ENCODE measurements at regions not wholly inside any gene's neighbourhood (a gene's known extent, or its start where the extent isn't known, plus 50 kb on each side); places are given as distances from the start of the nearest gene placed in this dataset.

DNA sequence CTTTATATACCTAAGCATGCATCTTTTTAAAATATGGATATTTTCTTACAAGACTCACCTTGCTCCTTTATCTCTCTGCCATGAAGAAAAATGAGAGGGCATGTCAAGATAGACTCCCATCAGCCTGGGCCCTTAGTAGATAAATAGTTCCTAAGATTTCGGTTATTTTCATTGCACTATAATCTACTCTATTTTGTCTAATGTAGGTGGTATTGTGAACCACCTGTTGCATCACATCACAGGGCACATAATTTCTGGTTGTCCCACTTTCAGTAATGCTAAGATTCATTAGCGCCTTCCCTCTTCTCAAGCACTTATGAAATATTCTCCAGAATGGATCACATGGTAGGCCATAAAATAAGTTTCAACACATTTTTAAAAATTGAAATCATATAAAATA lies 202.5 kb upstream of the ADRA1B start:
- DNase-seq: no peak

DNA sequence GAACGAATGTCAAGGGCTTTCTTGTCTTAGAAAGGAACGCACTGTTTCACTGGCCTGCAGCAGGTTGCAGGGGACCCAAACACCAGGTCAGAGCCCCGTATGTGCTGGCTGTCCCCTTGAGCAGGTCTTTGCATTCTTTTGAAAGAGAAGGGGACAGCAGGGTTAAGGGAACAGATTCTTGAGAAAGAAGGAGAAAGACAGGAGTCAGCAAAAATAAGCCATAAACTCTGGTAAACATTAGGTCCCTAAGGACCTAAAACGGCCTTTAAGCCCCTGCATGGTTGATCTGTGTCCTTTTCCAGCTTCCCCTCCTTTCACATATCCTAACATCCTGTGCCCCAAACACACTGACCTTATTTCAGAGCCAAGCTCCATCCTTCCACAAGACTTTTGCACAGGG lies 190.8 kb upstream of the ADRA1B start:
- no peak for DNase-seq

DNA sequence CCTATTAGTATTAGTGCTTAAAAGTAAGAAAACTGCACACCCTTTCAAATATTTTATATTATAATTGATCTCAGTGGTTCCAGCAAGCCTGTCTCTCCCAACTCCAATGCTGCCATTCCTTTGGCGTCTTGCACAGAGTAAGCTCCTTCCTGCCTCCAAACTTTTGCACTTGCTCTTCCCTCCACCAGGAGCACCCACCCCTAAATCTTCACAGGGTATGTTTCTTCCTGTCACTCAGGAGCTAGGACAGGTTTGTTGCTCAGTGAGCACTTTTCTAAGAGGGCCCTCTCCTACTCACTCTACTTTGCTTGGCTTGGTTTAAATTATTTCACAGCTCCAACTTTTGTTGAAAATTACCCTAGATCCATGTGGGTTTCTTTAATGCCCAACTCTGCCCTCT lies 189.1 kb upstream of the ADRA1B start:
- DNase-seq: no peak

DNA sequence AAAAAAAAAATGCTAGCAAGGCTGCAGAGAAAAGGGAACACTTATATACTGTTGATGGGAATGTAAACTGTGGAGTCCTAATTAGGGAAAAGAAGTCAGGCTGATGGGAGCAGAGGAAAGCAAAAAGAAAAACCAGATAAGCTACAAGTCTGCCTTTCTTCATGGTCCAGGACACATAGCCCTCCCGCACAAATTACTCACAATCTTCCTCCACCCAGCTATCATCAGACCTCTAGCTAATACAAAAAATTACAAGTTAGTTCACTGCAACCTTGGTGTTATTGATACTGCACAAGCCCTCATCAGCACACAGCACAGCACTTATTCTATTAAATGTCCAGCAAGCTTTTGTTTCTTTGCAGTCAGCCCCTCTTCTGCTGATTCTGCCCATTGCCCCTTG lies 186.0 kb upstream of the ADRA1B start:
- no peak for DNase-seq

DNA sequence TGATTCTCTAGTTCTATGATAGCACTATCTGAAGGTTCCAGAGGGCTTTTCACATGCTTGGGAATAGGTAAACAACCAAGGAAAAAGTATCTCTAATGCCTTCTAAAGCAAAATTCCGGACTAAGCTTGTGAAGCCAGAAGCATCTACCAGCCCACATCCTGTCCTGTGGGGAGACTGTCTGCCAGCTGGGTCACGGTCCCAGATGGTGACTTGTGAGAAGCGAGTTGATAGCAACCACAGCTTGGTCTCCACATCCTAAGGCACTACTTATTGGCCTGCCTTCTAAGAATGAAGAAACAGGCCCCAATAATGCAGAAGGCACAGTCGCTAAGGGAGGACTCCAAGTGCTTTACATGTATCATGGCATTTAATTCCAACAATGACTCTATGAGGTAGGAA lies 184.1 kb upstream of the ADRA1B start:
- DNase-seq: no peak

DNA sequence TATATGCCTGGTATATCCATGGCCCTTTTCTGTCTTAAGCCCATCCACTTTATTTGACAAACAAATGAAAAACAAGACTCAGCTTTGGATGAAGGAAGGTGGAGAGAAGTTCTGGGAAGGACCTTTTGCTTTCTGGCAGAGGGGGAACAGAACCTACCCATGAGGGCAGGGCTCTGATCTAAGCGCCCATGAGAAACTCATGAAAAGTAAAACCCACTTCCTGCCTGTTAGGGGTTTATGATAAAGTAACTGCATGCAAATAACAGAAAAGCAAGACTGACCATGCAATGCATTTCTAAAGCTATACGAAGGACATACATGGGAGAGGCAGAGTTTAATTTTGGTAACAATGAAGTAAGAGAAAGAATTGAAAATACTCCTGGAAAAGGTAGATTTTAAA lies 181.9 kb upstream of the ADRA1B start:
- DNase-seq: no peak

DNA sequence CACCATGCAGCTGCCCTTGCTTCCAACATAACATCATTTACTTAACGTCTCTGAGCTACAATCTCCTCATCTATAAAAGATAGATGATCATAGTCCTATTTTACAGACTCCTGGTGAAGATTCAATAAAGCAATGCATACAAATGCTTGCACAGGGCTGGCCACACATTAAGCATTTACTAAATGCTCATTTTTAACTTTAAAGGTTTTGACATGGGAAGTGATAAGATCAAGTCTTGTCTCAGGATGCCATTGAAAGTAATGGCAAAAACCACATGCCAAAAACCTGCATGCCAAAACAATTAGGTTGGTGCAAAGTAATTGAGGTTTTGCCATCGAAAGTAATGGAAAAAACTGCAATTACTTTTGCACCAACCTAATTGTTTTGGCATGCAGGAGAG lies 181.2 kb upstream of the ADRA1B start:
- no peak for DNase-seq

DNA sequence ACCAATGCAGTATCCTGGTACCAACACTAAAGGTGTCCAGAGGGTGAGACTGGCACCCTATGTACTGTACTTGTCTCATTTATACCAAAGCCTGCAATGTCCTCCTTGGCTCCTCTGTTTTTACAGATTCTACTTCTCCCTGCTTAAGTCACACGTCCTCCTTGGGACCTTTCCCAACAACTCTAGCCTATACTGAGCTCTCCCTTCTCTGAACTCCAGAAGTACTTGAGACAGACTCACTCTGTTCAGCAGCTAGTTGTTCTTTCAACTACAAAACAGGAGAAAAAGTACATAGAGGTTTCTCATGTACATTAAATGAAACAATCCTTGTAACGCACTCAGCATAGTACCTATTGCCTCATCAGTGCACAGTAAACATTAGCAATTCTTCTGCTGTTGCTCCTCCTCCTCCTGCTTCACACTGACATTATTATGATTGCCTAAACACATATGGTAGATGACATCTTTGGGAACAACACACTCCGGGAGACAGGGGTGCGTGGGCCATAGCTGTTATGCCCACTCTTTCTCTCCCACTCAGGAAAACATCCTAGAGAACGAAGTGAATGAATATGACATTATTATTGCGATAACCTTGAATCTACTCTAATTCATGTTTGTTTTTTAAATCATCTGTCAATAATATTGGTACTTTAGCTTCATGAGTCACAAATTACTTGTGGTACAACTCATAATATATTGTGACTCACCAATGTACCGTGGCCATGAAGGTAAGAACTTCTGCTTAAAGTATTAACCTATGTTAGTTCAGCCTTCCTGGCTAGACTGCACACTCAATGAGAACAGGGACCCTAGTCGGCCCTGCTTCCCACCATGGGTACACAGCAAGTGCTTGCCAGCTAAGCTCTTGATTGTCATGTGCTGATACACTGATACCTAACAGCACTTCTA lies 180.3 kb upstream of the ADRA1B start:
- no peak for DNase-seq

DNA sequence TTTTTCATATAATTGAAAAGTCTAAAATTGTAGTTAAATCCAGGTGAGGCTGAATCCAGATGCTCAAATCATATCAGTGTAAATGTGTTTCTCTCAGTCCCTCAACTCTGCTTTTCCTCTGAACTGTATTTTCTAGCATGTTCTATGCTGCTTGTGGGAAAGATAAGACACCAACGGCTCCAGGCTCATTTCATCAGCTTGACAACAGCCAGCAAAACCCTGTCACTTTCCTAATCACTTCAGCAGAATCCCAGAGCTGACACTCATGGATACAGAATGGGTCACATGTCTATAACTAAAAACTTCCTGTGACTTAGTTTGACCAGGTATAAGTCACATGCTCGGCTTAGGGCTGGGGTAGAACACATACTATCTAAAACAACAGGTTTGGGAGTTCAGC lies 179.4 kb upstream of the ADRA1B start:
- no peak for DNase-seq

DNA sequence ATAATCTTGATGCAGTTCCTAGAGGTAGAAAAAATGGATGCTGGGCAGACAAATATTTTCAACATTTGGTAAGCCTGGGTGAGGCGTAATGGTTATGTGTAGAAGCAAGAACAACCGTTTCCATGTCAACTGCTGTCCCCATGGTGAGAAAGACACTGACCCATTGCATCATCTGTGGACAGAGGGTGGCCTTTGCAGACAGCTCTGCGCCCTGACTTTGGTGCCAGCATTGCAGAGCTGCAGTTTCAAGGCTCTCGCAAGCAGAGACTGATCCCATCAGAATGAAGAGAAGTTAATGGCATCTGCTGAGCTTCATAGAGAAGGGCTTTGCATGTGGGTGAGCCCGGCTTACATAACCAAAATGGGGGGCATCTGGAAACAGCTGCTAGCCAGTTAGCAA lies 179.0 kb upstream of the ADRA1B start:
- no peak for DNase-seq

DNA sequence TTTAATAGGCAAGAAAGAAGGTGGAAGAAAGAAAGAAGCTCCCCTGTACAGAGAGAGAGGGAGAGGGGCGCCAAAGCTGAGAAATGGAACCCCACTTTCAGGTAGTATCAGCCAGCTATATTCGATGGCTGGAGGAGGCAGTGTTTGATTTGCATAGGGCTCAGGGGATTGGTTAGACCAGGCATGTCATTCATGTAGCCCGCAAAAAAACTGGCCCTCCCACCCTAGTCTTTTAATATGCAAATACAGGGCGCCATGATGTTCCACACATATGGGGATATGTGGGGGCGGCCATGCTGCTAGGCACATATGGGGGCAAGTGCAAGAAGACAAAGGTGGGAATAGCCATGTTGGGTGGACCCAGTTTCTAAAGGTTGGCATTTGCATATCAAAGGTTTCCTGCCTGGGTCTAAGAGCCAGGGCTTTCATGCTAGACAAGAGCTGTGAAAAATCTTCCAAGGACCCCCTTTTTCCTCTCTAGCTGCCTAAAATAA lies 174.4 kb upstream of the ADRA1B start:
- DNase-seq: no peak

DNA sequence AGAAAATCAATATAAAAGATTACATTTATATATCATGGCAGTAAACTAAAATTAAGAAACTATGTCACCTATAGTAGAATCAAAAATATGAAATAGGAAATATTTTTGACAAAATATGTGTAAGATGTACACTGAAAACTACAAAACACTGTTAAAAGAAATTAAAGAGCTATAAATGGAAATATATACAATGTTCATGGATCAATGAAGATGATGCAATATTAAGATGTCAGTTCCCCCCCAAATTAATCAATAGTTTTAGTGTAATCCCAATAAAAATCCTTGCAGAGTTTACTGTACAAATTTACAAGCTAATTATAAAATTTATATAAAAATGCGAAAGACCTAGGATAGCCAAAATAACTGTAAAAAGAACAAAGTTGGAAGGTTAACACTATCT lies 173.0 kb upstream of the ADRA1B start:
- DNase-seq: no peak

DNA sequence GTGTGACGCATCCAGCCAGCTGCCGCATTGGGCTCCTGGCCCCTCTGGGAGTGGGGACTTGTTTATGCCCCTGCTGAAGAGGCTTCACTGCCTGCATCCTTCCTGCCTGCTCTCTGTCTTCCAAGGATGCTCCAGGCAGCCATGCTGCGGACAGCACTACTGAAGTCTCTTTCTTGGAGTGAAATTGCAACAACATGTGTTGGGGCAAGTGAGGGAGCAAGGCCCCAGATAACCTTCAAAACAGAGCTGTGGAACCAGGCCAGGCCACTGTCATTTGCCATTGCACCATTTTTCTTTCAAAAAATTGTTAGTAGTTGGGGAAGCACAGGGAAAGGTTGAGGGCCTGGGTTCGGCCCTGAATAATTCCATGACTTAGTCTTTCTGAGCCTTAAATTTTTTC lies 169.6 kb upstream of the ADRA1B start:
- DNase-seq: no peak

DNA sequence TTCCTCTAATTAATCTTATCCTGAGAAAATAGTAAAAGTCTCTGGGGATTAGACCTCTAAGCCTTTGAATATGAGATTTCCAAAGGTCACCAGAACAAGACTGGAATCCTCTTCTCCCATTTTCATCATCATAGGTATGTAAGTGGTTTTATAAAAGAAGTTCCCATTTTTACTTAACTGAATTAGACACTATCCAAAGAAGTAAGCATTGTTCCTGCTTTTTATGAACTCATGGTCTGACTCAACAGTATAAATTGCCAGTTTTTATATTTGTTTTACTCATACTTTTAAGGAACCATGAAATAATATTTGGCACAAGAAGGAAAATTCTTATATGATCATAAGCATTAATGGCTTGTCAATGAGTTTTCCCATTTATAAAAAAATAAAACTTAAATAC lies 167.1 kb upstream of the ADRA1B start:
- no peak for DNase-seq

DNA sequence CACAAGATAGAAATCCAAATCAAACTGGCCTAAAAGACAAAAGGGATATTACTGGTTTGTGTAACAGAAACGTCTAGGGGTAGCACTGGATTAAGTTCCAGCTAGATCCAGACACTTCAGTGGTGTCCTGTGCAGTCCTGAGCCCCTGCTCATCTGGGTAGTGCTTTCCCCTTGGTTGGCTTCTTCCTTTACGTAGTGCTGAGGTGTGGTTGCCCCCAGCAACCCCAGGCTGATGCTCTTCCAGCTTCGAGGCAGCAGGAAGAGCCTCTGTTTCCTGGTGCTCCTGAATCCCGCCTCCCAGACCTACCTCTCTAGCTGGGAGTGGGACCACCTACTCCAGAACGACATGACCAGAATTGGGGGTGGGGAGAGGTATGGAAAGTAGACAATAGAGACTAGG lies 166.1 kb upstream of the ADRA1B start:
- no peak for DNase-seq

DNA sequence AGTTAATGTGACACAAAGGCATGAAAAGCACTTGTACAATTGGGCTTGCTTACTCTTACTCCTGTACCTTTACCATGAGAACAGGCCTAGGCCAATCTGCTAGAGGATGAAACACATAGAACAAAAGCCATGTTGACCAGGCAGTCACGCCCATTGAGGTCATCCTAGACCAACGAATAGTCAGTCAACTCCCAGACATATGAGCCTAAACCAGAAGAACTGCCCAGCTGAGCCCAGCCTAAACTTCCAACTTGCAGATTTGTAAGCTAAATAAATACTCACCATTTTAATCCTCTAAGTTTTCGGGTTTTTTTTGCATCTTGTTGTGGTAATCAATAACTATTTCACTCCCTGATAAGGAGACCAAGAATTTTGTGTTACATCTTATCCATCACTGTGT lies 164.8 kb upstream of the ADRA1B start:
- no peak for DNase-seq

DNA sequence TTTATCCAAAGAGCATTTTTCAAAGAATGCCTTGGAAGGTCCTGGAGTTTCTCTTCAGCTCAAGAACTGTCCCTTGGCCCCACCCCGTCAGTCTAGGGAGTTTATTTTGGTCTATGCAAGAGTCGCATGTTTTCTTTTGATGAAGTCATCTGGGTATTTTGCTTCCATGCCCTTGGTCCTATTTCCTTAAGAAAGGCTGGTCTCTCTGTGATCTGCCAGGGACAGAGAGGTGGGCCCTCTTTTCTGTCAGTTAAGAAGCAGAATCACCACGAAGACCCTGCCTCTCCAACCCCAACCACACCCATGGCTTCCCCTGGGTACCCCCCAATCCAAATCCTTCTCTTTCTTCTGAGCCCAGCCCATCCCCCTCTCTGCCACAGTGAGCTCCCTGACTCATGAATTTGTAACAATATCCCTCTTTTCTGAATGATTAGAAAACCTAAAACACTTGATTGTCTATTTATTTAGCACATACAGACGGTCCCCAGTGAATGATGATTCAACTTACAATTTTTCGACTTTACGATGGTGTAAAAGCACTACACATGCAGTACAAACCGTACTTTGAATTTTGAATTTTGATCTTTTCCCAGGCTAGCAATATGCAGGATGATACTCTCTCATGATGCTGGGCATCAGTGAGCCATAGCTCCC lies 163.5 kb upstream of the ADRA1B start:
- no peak for DNase-seq

DNA sequence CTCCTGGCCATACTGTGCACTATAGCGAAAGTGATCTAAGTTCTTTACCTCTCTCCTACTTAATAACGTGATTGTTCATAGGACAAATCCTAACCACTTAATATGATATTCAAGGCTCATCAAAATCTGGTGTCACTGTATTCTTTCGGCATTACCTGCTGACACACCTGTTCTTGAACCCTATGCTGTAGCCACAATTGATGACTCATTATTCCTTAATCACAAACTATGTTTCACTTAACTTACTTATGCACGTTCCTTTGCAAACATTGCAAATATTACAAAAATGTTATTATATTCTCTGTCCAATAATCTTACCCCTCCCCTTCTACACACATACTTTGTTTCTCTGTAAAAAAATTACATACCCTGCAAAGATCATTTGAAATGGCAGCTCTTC lies 158.1 kb upstream of the ADRA1B start:
- no peak for DNase-seq

DNA sequence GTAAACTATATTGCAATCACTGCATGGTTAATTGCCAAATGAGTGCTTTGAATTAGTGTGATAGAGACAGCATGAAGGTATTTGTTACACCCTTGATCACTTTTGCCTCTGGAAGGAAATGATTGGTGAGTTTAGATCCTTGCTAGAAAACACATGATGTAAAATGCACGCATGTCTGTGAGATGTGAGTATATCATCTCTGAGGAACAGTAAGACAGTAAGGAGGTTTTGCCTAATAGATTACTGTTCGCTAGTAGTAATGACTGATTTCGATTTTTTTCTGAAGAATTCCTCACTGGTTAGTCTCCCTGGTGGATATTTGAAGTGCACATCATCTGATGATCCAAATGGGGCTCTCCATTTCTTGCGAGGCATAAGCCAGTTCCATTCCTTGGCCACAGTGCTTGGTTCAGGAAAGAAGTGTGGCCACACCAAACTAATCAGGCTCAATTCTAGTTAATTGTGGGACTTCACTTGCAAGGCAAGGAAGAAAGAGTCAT lies 156.4 kb upstream of the ADRA1B start:
- no peak for DNase-seq

DNA sequence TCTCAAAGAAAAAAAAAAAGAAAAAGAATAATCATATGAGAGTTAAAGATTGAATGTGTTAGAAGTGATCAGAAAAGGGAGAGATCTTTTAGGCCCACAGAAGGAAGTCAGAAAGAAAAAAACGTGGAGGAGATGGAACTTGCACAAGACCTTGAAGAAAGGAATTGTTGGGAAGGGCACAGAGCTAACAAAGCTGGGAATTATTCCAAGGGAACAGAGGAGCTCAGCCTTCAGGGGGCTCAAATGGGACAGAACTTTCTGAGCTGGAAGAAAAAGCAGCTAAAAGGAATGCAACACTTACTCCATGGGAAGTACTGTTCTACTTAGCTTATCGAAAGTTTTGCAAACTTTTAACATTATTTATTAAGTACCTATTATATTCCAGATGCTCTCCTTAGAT lies 153.4 kb upstream of the ADRA1B start:
- DNase-seq: no peak

DNA sequence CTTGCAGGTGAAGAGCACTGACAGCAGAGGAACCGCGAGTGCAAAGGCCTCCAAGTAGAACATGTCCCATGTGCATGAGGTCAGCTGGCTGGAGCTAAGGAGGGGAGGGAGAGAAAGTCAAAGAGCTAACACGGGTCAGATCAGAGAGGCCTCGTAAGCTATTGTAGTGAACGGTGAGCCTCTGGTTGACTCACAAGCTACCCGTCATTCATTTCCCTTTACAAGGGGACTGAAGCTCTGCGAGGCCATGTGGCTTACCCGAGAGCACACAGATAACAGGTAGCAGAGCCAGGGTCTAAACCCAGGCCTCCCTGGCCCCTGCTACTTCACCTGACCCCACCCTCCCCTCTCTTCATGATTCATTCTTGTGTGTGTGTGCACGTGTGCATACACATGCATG lies 152.7 kb upstream of the ADRA1B start:
- DNase-seq: no peak

DNA sequence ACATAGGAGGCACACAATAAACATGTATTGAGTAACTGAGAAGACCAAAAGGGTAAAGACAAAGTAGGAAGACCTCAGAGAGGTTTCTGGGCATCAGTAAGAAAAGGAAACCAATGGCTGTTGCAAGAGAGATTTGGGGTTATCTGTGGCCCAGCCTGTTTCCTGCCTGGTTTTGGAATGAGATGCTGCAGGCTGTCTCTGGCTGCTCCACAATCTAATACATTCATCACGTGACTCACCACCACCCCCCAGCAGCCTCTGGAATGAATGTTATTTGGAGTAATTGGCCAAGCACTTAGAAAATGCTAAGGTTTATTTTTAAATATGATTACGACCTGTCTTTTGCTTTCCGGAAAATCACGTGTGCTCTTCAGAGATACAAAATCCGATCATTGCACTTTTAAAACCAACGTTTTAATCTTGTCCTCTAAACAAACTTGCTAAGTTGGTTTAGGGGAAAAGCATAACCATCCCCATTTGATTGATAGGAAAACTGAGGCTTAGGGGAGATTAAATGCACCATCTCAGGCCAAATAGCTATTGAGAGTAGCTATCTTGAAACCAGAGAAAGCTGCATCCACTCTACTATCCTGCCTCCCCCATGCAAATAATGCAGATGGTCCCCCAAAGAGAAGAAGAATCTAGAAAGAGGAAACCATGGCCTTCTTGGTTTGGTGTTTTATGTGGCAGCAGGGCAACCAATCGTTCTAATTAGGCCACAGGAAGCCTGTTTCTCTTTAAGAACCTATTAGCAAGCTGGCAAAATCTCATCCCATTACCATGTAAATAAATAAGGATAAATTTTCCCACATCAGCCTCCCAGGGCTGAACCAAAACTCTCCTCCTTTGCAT lies 151.8 kb upstream of the ADRA1B start:
- DNase-seq: no peak

DNA sequence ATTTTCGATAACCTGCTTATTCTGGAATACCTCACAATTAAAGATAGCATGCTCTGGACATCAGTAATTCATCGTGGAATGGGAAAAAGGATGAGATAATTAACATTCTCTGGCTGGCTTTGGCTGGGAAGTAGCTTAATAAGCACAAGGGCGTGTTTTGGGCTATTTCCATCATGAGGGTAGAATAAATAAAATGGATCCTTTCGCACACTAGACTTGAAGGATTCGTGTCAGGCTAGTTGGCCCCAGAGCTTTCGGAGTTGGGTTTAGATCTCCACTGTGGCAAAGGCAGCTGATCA lies 151.2 kb upstream of the ADRA1B start:
- no peak for DNase-seq

All from activated T-cell treated with anti-CD3 and anti-CD28 coated beads, Interleukin-2, amount 50 U/mL, for 1 hour (primary cell).